ENCODE measurements at regions not wholly inside any gene's neighbourhood (a gene's known extent, or its start where the extent isn't known, plus 50 kb on each side); places are given as distances from the start of the nearest gene placed in this dataset.

GRCh38 chr15:29612701-29613100, 209.6 kb downstream of the TJP1 start (continued):
- TF ChIP-seq CHD7 (IDR thresholded peaks at IDR 0.05; ENCODE audit: insufficient replicate concordance, low read length): no peak

All from H1 (cell line).